ENCODE measurements at regions not wholly inside any gene's neighbourhood (a gene's known extent, or its start where the extent isn't known, plus 50 kb on each side); places are given as distances from the start of the nearest gene placed in this dataset.

- TF ChIP-seq EZH2 (IDR thresholded peaks at IDR 0.05; ENCODE audit: borderline replicate concordance, insufficient read depth, low read depth, low read length, poor library complexity, severe bottlenecking) (no peak), CTCF (IDR thresholded peaks at IDR 0.05) (no peak)
Observed at GRCh38 chr1:221154932-221155331, 275.7 kb downstream of the HLX start.

Measured in B cell (primary cell).